T-cell (primary cell): ENCODE measurements at regions not wholly inside any gene's neighbourhood (a gene's known extent, or its start where the extent isn't known, plus 50 kb on each side); places are given as distances from the start of the nearest gene placed in this dataset.

Source experiments
- ATAC-seq, 4 experiments: fragments of 200-7000 bp in 3 of 4; fragments of 150-1000 bp in 1 of 4; cut with Tn5 transposase; replicated peaks in 1 of 4; 1 replicate in 3 of 4; 2 replicates in 1 of 4; pipeline ENCODE4 v1.10.0; 2021; ENCODE audit warnings: moderate library complexity in 3 of 4, mild to moderate bottlenecking in 2 of 4, moderate number of reproducible peaks in 1 of 4
- CTCF ChIA-PET, 2 donors: fragments of 300-600 bp; sonication (Branson Sonifier 250); formaldehyde crosslinking; loops; one replicate each; lab custom pipeline; 2022; ENCODE audit warnings: antibody characterized with exemption in 2 of 2; lab: Charles Lee
- POLR2A ChIA-PET, 2 donors: fragments of 300-600 bp; sonication (Branson Sonifier 250); formaldehyde crosslinking; loops; one replicate each; lab custom pipeline; 2022; ENCODE audit warnings: antibody characterized with exemption in 2 of 2; lab: Charles Lee
- DNase-seq, 35 experiments: peaks; one replicate each; pipeline versions ENCODE4 v3.0.0 to v3.0.0-alpha.2; 2013 to 2023
- H3K27ac ChIP-seq: one replicate; pipeline ENCODE4 v1.5.1; 2013; ENCODE audit warnings: low read length
- H3K27me3 ChIP-seq, 2 experiments: replicated peaks in 1 of 2; 1 replicate in 1 of 2; 2 replicates in 1 of 2; pipeline versions ENCODE4 v1.6.1 to v1.7.0; 2013; ENCODE audit warnings: low read length in 1 of 2, mixed read lengths in 1 of 2; ENCODE audit not compliant: control insufficient read depth in 2 of 2, insufficient read depth in 2 of 2; ENCODE audit errors: extremely low read depth in 1 of 2
- H3K36me3 ChIP-seq, 2 donors: 1 replicate in 1 of 2; 2 replicates in 1 of 2; pipeline versions ENCODE4 v1.6.1 to v1.7.0; 2013; ENCODE audit warnings: low read length in 1 of 2; ENCODE audit not compliant: control insufficient read depth in 2 of 2, insufficient read depth in 1 of 2; ENCODE audit errors: extremely low read depth in 1 of 2
- H3K4me1 ChIP-seq, 2 experiments: 1 replicate in 1 of 2; 2 replicates in 1 of 2; pipeline versions ENCODE4 v1.6.1 to v1.7.0; 2013; ENCODE audit warnings: low read length in 2 of 2, mixed read lengths in 1 of 2; ENCODE audit not compliant: insufficient read depth in 2 of 2, control insufficient read depth in 1 of 2; ENCODE audit errors: extremely low read depth in 1 of 2
- H3K4me3 ChIP-seq, 2 donors: 1 replicate in 1 of 2; 2 replicates in 1 of 2; pipeline versions ENCODE4 v1.5.1 to v1.7.0; 2013; ENCODE audit warnings: mild to moderate bottlenecking in 2 of 2, low read length in 1 of 2, moderate library complexity in 1 of 2; ENCODE audit not compliant: control insufficient read depth in 1 of 2; ENCODE audit errors: extremely low read depth in 1 of 2
- H3K9me3 ChIP-seq: 2 replicates; pipeline ENCODE4 v1.7.0; 2013
- H3K27ac Mint-ChIP-seq, 2 donors: one replicate each; pipeline ENCODE4 v1.8.0; 2020 to 2021; ENCODE audit warnings: mild to moderate bottlenecking in 2 of 2, mixed read lengths in 2 of 2
- H3K27me3 Mint-ChIP-seq, 2 donors: one replicate each; pipeline ENCODE4 v1.8.0; 2021 to 2022; ENCODE audit warnings: mixed read lengths in 2 of 2
- H3K36me3 Mint-ChIP-seq: one replicate; pipeline ENCODE4 v1.8.0; 2021; ENCODE audit warnings: mixed read lengths
- H3K4me1 Mint-ChIP-seq, 3 donors: one replicate each; pipeline ENCODE4 v1.8.0; 2020 to 2022; ENCODE audit warnings: mixed read lengths in 3 of 3, mild to moderate bottlenecking in 1 of 3
- H3K4me3 Mint-ChIP-seq, 3 donors: one replicate each; pipeline ENCODE4 v1.8.0; 2020 to 2022; ENCODE audit warnings: mild to moderate bottlenecking in 3 of 3, mixed read lengths in 3 of 3, moderate library complexity in 3 of 3
- H3K9me3 Mint-ChIP-seq, 3 donors: one replicate each; pipeline ENCODE4 v1.8.0; 2020 to 2022; ENCODE audit warnings: mixed read lengths in 3 of 3
- WGBS: methylation state at CpG from one replicate; pipeline ENCODE4 v1.1.5; 2013; ENCODE audit warnings: missing lambda C conversion rate; ENCODE audit not compliant: insufficient coverage; 5-methylcytosine and 5-hydroxymethylcytosine counted together

DNA sequence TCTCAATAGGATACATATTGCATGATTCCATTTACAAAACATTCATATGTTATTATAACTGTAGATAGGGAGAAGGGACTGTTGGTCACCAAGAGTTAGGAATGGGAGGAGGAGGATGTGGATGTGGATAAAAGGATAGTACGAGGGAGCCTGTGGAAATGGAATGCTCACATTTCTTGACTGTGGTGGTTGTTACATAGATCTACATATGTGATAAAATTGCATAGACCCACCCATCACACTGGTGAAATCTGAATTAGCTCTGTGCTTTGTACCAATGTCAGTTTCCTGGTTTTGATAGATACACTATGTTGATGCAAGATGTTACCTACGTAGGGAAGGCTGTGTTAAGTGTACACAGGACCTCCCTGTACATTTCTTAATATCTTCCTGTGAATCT lies 233.5 kb upstream of the MTPN start:
- no peaks in the 10 kb centered on the region for H3K9me3 ChIP-seq
- Mint-ChIP-seq H3K36me3 (peaks cover 32% of the 10 kb centered on the region), H3K4me1 (no peaks in the 10 kb centered on the region), H3K4me3 (no peak overlapping the region), H3K27me3 (no peaks in the 10 kb centered on the region), H3K9me3 (peaks cover 1 to 9% (median 3%) of the 10 kb centered on the region in 3 donors), H3K27ac (no peak overlapping the region)
- no peak for DNase-seq
- ATAC-seq = no peak
- POLR2A ChIA-PET = no interaction called here
- CTCF ChIA-PET = no interaction called here
- no peak overlapping the region for H3K4me3 ChIP-seq
- no peaks in the 10 kb centered on the region for H3K4me1 ChIP-seq
- H3K36me3 ChIP-seq = no peaks in the 10 kb centered on the region
- no CpG with 5 or more reads among the region's 2 CpGs for WGBS
- H3K27ac ChIP-seq = no peak overlapping the region
- H3K27me3 ChIP-seq = no peaks in the 10 kb centered on the region

DNA sequence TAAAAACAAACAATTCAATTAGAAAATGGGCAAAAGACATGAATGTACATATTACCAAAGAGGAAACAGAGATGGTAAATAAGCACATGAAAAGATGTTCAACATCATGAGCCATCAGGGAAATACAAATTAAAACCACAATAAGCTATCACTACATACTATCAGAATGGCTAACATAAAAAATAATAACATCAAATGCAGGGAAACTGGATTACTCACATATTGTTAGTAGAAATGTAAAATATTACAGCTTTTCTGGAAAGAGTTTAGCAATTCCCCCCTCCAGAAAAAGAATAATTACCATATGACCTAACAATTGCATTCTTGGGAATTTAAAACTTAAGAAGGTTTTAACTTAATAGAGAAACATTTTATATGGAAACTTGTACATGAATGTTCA lies 232.9 kb upstream of the MTPN start:
- Mint-ChIP-seq H3K36me3 (peaks cover 32% of the 10 kb centered on the region), H3K4me1 (no peaks in the 10 kb centered on the region), H3K27me3 (no peaks in the 10 kb centered on the region), H3K27ac (no peak overlapping the region), H3K4me3 (no peak overlapping the region), H3K9me3 (peaks cover 0 to 5% (median 3%) of the 10 kb centered on the region in 3 donors)
- DNase-seq = no peak
- ATAC-seq = no peak
- Histone ChIP-seq H3K27ac (no peak overlapping the region), H3K4me1 (no peaks in the 10 kb centered on the region), H3K9me3 (no peaks in the 10 kb centered on the region), H3K4me3 (no peak overlapping the region), H3K27me3 (no peaks in the 10 kb centered on the region), H3K36me3 (no peaks in the 10 kb centered on the region)
- CTCF ChIA-PET = no interaction called here
- POLR2A ChIA-PET = no interaction called here

DNA sequence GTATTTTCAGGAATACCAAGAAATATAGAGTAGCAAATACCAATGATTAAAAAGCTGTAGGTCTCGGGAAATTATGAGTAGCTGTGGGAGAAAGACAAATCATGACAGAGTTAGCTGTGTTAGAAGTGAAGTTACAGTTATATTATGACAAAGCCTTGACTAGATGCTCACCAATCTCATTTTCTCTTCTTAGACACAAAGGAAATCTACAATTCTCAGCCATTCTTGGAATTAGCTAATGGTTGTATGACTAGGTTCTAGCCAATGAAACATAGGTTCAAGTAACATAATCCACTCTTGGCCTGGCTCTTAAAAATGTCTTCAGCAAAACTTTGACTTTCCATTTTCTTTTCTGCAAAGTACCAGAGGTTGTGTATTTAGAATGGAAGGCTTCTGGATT lies 228.8 kb upstream of the MTPN start:
- H3K9me3 ChIP-seq = no peaks in the 10 kb centered on the region
- no peaks in the 10 kb centered on the region for H3K27me3 ChIP-seq
- H3K27ac ChIP-seq = no peak overlapping the region
- H3K4me3 Mint-ChIP-seq = no peak overlapping the region
- H3K36me3 ChIP-seq = no peaks in the 10 kb centered on the region
- H3K4me1 Mint-ChIP-seq = no peaks in the 10 kb centered on the region
- CTCF ChIA-PET = no interaction called here
- H3K36me3 Mint-ChIP-seq = peaks cover 33% of the 10 kb centered on the region
- POLR2A ChIA-PET = no interaction called here
- ATAC-seq (no peak), DNase-seq (no peak)
- no peaks in the 10 kb centered on the region for H3K27me3 Mint-ChIP-seq
- H3K4me1 ChIP-seq = no peaks in the 10 kb centered on the region
- WGBS = no CpG with 5 or more reads among the region's 1 CpG
- no peak overlapping the region for H3K27ac Mint-ChIP-seq
- no peak overlapping the region for H3K4me3 ChIP-seq
- H3K9me3 Mint-ChIP-seq = peaks cover 0 to 4% (median 3%) of the 10 kb centered on the region in 3 donors

DNA sequence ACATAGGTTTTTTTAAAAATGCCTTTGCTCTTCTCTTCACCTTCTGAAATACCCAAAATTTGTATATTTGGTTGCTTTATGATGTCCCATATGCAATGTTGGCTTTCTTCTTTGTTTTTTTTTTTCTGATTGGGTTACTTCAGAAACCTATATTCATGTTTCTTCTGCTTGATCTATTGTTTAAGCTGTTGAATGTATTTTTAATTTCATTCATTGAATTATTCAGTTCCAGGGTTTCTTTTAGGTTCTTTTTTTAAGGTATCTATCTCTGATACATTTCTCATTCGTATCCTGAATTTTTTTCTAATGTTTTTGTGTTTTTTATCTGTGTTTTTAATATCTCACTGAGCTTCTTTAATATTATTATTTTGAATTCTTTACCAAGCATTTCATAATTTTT lies 221.0 kb upstream of the MTPN start:
- no peaks in the 10 kb centered on the region for H3K4me1 Mint-ChIP-seq
- ChIA-PET POLR2A (no interaction called here), CTCF (no interaction called here)
- no peaks in the 10 kb centered on the region for H3K27me3 Mint-ChIP-seq
- no peak for ATAC-seq
- Histone ChIP-seq H3K27ac (no peak overlapping the region), H3K4me3 (no peak overlapping the region), H3K36me3 (no peaks in the 10 kb centered on the region), H3K9me3 (no peaks in the 10 kb centered on the region), H3K27me3 (no peaks in the 10 kb centered on the region), H3K4me1 (no peaks in the 10 kb centered on the region)
- H3K4me3 Mint-ChIP-seq = no peak overlapping the region
- H3K36me3 Mint-ChIP-seq = peaks cover 34% of the 10 kb centered on the region
- DNase-seq = no peak
- H3K9me3 Mint-ChIP-seq = peaks cover 25 to 43% (median 33%) of the 10 kb centered on the region in 3 donors
- H3K27ac Mint-ChIP-seq = no peak overlapping the region
- WGBS = no CpG with 5 or more reads among the region's 1 CpG

DNA sequence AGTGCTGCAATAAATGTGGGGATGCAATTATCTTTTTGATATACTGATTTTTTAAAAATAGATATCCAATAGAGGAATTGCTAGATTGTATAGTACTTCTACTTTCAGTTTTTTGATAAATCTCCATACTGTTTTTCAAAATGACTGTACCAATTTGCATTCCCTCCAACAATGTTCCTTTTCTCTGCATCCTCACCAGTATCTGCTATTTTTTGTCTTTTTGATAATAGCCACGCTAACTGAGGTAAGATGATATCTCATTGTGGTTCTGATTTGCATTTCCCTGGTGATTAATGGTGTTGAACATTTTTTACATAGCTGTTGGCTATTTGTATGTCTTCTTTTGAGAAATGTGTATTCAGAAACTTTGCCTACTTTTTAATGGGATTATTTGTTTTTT lies 217.7 kb upstream of the MTPN start:
- DNase-seq (no peak), ATAC-seq (no peak)
- Histone ChIP-seq H3K9me3 (no peaks in the 10 kb centered on the region), H3K36me3 (no peaks in the 10 kb centered on the region), H3K27me3 (no peaks in the 10 kb centered on the region), H3K4me3 (no peak overlapping the region), H3K4me1 (no peaks in the 10 kb centered on the region), H3K27ac (no peak overlapping the region)
- Mint-ChIP-seq H3K9me3 (peaks cover 25 to 43% (median 33%) of the 10 kb centered on the region in 3 donors), H3K27me3 (no peaks in the 10 kb centered on the region), H3K4me3 (no peak overlapping the region), H3K36me3 (peaks cover 36% of the 10 kb centered on the region), H3K4me1 (no peaks in the 10 kb centered on the region), H3K27ac (no peak overlapping the region)
- CTCF ChIA-PET = no interaction called here
- no CpG with 5 or more reads among the region's 1 CpG for WGBS
- POLR2A ChIA-PET = no interaction called here

DNA sequence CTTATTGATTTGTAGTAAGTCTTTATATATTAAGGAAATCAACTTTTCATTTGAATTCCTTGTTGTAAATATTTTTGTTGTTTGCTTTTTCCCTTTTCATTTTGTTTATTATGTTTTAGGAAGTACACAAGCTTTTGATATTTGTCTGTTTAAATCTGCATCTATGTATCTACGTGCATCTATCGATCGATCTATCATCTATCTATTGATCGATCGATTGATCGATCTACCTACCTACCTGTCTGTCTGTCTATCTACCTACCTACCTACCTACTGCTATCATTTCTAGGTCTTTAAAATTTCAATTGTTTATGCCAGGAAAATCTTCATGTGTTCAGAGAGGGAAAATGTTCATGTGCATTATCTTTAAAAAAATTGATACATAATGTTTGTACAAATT lies 216.8 kb upstream of the MTPN start:
- no CpG with 5 or more reads among the region's 6 CpGs for WGBS
- Mint-ChIP-seq H3K27me3 (no peaks in the 10 kb centered on the region), H3K36me3 (peaks cover 38% of the 10 kb centered on the region), H3K4me3 (no peak overlapping the region), H3K27ac (no peak overlapping the region), H3K9me3 (peaks cover 21 to 40% (median 29%) of the 10 kb centered on the region in 3 donors), H3K4me1 (no peaks in the 10 kb centered on the region)
- H3K9me3 ChIP-seq = no peaks in the 10 kb centered on the region
- POLR2A ChIA-PET = no interaction called here
- no peak overlapping the region for H3K27ac ChIP-seq
- no peaks in the 10 kb centered on the region for H3K27me3 ChIP-seq
- no peaks in the 10 kb centered on the region for H3K4me1 ChIP-seq
- no peaks in the 10 kb centered on the region for H3K36me3 ChIP-seq
- CTCF ChIA-PET = no interaction called here
- no peak for ATAC-seq
- no peak overlapping the region for H3K4me3 ChIP-seq
- no peak for DNase-seq

DNA sequence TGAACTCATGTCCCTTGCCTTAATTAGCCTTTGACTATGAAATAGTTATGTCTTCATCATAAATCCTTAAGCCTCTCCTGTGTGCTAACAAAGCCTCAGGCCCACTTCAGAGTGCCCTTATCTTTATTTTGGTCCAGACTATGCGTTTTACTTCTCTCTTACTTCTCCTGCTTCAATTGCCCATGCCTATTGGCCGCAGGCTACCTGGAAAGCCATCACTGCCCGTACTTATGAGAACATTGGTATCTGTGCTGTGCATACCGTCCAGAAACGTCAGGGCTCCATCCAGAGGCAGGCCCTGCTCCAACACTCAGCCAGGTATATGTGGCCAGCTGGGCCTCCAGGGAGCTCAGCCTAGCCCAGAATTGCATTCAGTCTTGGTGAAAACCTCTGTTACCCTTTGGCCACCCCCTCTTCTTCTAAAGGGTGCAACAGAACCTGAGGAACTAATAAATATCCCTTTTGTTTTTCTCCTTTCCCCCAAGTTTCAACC lies 212.4 kb upstream of the MTPN start:
- Histone ChIP-seq H3K9me3 (no peaks in the 10 kb centered on the region), H3K4me3 (no peak overlapping the region), H3K27ac (no peak overlapping the region), H3K27me3 (no peaks in the 10 kb centered on the region), H3K4me1 (no peaks in the 10 kb centered on the region), H3K36me3 (no peaks in the 10 kb centered on the region)
- no peaks in the 10 kb centered on the region for H3K4me1 Mint-ChIP-seq
- ChIA-PET CTCF (no interaction called here), POLR2A (no interaction called here)
- H3K27me3 Mint-ChIP-seq = no peaks in the 10 kb centered on the region
- peaks cover 19% of the 10 kb centered on the region for H3K36me3 Mint-ChIP-seq
- ATAC-seq (no peak), DNase-seq (no peak)
- peaks cover 0 to 6% (median 0%) of the 10 kb centered on the region in 3 donors for H3K9me3 Mint-ChIP-seq
- H3K4me3 Mint-ChIP-seq = no peak overlapping the region
- WGBS = 86% methylated on average over 5 of the region's 5 CpGs
- H3K27ac Mint-ChIP-seq = no peak overlapping the region
